NCI-H524 (cell line): ENCODE measurements at regions not wholly inside any gene's neighbourhood (a gene's known extent, or its start where the extent isn't known, plus 50 kb on each side); places are given as distances from the start of the nearest gene placed in this dataset.
"Not testable (repeated sequence)": the region's sequence is repeated elsewhere in the genome, so short reads cannot be mapped to it uniquely, and the experiment has no call there.

ENCODE experiments used
- DNase-seq, 2 experiments: peaks; one replicate each; lab custom pipeline; 2025; lab: John Stamatoyannopoulos, UW

- DNase-seq, result no peak
Observed at GRCh38 chr13:39893808-39894207, 238.3 kb downstream of the COG6 start.

- DNase-seq, result no peak
Observed at GRCh38 chr13:39894586-39894985, 239.1 kb downstream of the COG6 start.

- peak; percentile 22 to 52 for DNase-seq
Observed at GRCh38 chr13:39895254-39895653, 239.8 kb downstream of the COG6 start.

- DNase-seq, result no peak
Observed at GRCh38 chr13:39897636-39898035, 242.2 kb downstream of the COG6 start.

GRCh38 chr13:39900106-39900750 lies 244.8 kb downstream of the COG6 start:
- no peak for DNase-seq

- peak in 1 of 2 experiments; percentile 9 for DNase-seq
Observed at GRCh38 chr13:39904959-39905358, 249.5 kb downstream of the COG6 start.

- DNase-seq, result peak in 1 of 2 experiments; percentile 73
Observed at GRCh38 chr13:39909634-39910033, 254.2 kb downstream of the COG6 start.

- DNase-seq, result peak in 1 of 2 experiments; percentile 61
Observed at GRCh38 chr13:39910041-39910440, 254.6 kb downstream of the COG6 start.

- DNase-seq, result no peak
Observed at GRCh38 chr13:39910833-39911232, 255.4 kb downstream of the COG6 start.

- no peak for DNase-seq
Observed at GRCh38 chr13:39913339-39913738, 257.9 kb downstream of the COG6 start.

- DNase-seq, result no peak
Observed at GRCh38 chr13:39913928-39914327, 258.5 kb downstream of the COG6 start.

- no peak for DNase-seq
Observed at GRCh38 chr13:39915418-39915817, 260.0 kb downstream of the COG6 start.

GRCh38 chr13:39916330-39916729 lies 260.9 kb downstream of the COG6 start:
- no peak for DNase-seq

GRCh38 chr13:39918620-39919236 lies 263.3 kb downstream of the COG6 start:
- no peak for DNase-seq

- DNase-seq, result no peak
Observed at GRCh38 chr13:39920613-39921012, 265.2 kb downstream of the COG6 start.

GRCh38 chr13:39926345-39926744 lies 270.9 kb downstream of the COG6 start:
- DNase-seq, result no peak

GRCh38 chr13:39928261-39928660 lies 272.8 kb downstream of the COG6 start:
- DNase-seq, result no peak

GRCh38 chr13:39929583-39929982 lies 274.1 kb downstream of the COG6 start:
- DNase-seq, result no peak

- DNase-seq, result no peak
Observed at GRCh38 chr13:39930060-39930459, 274.6 kb downstream of the COG6 start.

GRCh38 chr13:39930544-39931444 lies 275.3 kb downstream of the COG6 start:
- DNase-seq, result no peak

GRCh38 chr13:39931505-39931904 lies 276.0 kb downstream of the COG6 start:
- no peak for DNase-seq

GRCh38 chr13:39932514-39932913 lies 277.1 kb downstream of the COG6 start:
- not testable (repeated sequence) for DNase-seq

- DNase-seq, result no peak
Observed at GRCh38 chr13:39935155-39935554, 279.7 kb downstream of the COG6 start.
